ENCODE measurements at regions not wholly inside any gene's neighbourhood (a gene's known extent, or its start where the extent isn't known, plus 50 kb on each side); places are given as distances from the start of the nearest gene placed in this dataset.

DNA sequence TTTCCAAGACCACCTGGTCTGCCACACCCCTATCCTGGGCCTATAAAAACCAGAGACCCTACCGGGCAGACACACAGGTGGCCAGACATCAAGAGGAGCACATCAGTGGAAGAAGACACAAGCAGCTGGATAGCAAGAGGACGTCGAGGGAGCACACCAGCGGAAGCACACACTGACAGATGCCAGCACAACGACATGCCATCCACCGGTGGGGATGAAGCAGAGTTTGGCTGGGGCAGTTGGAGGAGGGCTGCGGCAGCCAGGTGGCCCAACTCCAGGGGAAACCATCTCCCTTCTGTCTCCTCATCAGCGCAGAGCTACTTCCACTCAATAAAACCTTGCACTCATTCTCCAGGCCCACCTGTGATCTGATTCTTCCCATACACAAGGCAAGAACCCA is 200.6 kb downstream of the PCDH17 start:
- no peak for DNase-seq
- Histone ChIP-seq H3K9me3 (no peaks in the 10 kb centered on the region), H3K36me3 (ENCODE audit: low read depth, missing control alignments) (no peaks in the 10 kb centered on the region), H3K27me3 (no peaks in the 10 kb centered on the region), H3K4me3 (no peak overlapping the region), H3K4me1 (no peaks in the 10 kb centered on the region), H3K27ac (no peak overlapping the region)
- intact Hi-C loops (cut with DNase I; ENCODE audit: low total_unique reads) = no loop called here
- TF ChIP-seq POLR2A (IDR thresholded peaks at IDR 0.05) = no peak
- TF ChIP-seq, protein P1, sequence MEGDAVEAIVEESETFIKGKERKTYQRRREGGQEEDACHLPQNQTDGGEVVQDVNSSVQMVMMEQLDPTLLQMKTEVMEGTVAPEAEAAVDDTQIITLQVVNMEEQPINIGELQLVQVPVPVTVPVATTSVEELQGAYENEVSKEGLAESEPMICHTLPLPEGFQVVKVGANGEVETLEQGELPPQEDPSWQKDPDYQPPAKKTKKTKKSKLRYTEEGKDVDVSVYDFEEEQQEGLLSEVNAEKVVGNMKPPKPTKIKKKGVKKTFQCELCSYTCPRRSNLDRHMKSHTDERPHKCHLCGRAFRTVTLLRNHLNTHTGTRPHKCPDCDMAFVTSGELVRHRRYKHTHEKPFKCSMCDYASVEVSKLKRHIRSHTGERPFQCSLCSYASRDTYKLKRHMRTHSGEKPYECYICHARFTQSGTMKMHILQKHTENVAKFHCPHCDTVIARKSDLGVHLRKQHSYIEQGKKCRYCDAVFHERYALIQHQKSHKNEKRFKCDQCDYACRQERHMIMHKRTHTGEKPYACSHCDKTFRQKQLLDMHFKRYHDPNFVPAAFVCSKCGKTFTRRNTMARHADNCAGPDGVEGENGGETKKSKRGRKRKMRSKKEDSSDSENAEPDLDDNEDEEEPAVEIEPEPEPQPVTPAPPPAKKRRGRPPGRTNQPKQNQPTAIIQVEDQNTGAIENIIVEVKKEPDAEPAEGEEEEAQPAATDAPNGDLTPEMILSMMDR (IDR thresholded peaks at IDR 0.05) = no peak
- 87 to 92% methylated on average over 7 to 8 of the region's 8 CpGs for WGBS, 2 donors

DNA sequence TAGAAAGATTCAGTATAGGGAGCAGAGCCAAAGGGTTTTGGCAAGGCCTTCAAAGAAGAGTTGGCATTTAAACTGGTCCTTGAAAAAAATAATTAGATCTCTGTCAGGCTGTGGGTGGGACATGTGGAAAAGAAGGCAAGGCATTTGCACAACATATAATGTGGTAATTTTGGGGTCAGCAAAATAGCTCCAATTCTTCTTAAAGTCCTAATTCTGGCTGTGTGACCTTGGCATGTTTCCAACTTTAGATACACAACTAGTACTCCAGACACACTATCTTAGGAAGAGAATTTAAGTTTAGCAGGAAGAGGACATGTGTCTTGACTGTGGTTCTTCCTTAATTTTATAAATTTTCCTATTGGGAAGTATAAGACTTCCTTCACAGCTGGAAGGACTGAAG is 206.3 kb downstream of the PCDH17 start:
- H3K4me3 ChIP-seq = no peak overlapping the region
- H3K27me3 ChIP-seq = no peaks in the 10 kb centered on the region
- no peak overlapping the region for H3K27ac ChIP-seq
- H3K4me1 ChIP-seq = no peaks in the 10 kb centered on the region
- DNase-seq = no peak
- no peaks in the 10 kb centered on the region for H3K36me3 ChIP-seq (ENCODE audit: low read depth, missing control alignments)
- TF ChIP-seq, protein P1 (IDR thresholded peaks at IDR 0.05) = no peak
- no peak for TF ChIP-seq POLR2A (IDR thresholded peaks at IDR 0.05)
- H3K9me3 ChIP-seq = no peaks in the 10 kb centered on the region
- intact Hi-C loops (cut with DNase I; ENCODE audit: low total_unique reads) = no loop called here

DNA sequence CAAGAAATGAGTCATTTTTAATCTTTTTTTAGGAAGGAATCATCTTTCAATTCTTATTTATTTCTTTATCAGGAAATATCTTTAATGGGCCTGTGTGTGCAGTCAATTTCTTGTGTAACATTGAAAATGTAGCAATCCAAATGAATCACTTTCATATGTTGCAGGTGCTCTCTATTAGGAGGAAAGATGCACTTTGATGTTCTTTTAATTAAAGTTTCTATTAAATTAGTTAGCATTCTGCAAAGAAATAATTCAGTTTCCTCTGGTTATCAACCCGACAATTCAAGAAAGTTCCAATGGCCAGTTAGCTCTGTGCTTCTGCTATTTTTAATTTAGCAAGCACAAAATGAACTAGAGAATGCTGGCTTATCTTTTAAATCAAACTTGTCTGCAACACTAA is 212.0 kb downstream of the PCDH17 start:
- no peak for DNase-seq
- no peaks in the 10 kb centered on the region for H3K36me3 ChIP-seq (ENCODE audit: low read depth, missing control alignments)
- H3K9me3 ChIP-seq = no peaks in the 10 kb centered on the region
- no peaks in the 10 kb centered on the region for H3K4me1 ChIP-seq
- intact Hi-C loops (cut with DNase I; ENCODE audit: low total_unique reads) = no loop called here
- H3K27ac ChIP-seq = no peak overlapping the region
- no peak overlapping the region for H3K4me3 ChIP-seq
- TF ChIP-seq, protein P1 (IDR thresholded peaks at IDR 0.05) = no peak
- TF ChIP-seq POLR2A (IDR thresholded peaks at IDR 0.05) = no peak
- WGBS, 2 donors = 83 to 85% methylated on average over 1 of the region's 1 CpG
- no peaks in the 10 kb centered on the region for H3K27me3 ChIP-seq

DNA sequence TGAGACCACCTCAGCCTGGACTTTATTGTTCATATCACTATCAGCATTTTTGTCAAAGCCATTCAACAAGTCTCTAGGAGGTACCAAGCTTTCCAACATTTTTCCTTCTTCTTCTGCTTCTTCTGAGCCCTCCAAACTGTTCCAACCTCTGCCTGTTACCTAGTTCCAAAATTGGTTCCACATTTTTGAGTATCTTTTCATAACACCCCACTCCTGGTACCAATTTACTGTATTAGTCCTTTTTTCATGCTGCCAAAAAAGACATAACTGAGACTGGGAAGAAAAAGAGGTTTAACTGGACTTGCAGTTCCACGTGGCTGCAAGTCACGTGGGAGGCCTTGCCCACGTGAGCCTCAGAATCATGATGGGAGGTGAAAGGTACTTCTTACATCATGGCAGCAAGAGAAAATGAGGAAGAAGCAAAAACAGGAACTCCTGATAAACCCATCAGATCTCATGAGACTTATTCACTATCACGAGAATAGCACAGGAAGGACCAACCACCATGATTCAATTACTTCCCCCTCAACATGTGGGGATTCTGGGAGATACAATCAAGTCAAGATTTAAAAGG is 215.1 kb downstream of the PCDH17 start:
- 90 to 92% methylated on average over 4 of the region's 4 CpGs for WGBS, 2 donors
- H3K4me1 ChIP-seq = no peaks in the 10 kb centered on the region

DNA sequence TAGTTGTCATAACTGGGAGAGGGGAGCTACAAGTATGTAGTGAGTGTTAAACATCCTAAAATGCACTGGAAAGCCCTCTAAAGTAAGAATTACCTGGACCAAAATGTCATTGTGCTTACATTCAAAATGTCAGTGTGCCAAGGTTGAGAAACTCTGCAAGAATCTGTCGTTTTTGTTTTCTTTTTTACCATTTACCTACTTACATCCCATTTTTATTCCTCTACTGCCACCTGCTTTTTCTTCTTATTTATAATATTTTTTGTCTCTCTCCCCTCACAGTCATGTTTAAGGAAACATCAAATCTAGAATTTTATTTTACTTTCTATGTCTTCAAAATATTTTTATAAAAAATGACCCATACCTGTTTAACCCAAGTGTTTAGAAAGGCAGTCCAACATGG is 226.4 kb downstream of the PCDH17 start:
- Histone ChIP-seq H3K4me3 (no peak overlapping the region), H3K36me3 (ENCODE audit: low read depth, missing control alignments) (no peaks in the 10 kb centered on the region), H3K27me3 (no peaks in the 10 kb centered on the region), H3K4me1 (no peaks in the 10 kb centered on the region), H3K27ac (no peak overlapping the region), H3K9me3 (no peaks in the 10 kb centered on the region)
- intact Hi-C loops (cut with DNase I; ENCODE audit: low total_unique reads) = no loop called here
- no peak for TF ChIP-seq POLR2A (IDR thresholded peaks at IDR 0.05)
- TF ChIP-seq, protein P1 (IDR thresholded peaks at IDR 0.05) = no peak
- WGBS, 2 donors = 18 to 24% methylated on average over 1 of the region's 1 CpG
- no peak for DNase-seq

More for the DNA sequence above, 215.1 kb downstream of the PCDH17 start:
- Histone ChIP-seq H3K4me3 (no peak overlapping the region), H3K9me3 (no peaks in the 10 kb centered on the region), H3K27ac (no peak overlapping the region), H3K27me3 (no peaks in the 10 kb centered on the region), H3K36me3 (ENCODE audit: low read depth, missing control alignments) (no peaks in the 10 kb centered on the region)
- TF ChIP-seq, protein P1 (IDR thresholded peaks at IDR 0.05) = no peak
- TF ChIP-seq POLR2A (IDR thresholded peaks at IDR 0.05) = no peak
- no peak for DNase-seq
- intact Hi-C loops (cut with DNase I; ENCODE audit: low total_unique reads) = no loop called here
